D721Med (cell line): ENCODE measurements at regions not wholly inside any gene's neighbourhood (a gene's known extent, or its start where the extent isn't known, plus 50 kb on each side); places are given as distances from the start of the nearest gene placed in this dataset.

Experiments
- DNase-seq: peaks from one replicate; pipeline ENCODE4 v3.0.0; 2011; ENCODE audit warnings: low spot score; ENCODE audit not compliant: insufficient read length
- FAIRE-seq: peaks from 2 replicates; lab custom pipeline; 2011; peaks lifted over from hg19 to GRCh38; lab: Jason Lieb, UNC
- CTCF ChIP-seq: IDR thresholded peaks from 2 replicates; pipeline ENCODE4 v1.5.1; 2012; ENCODE audit warnings: mild to moderate bottlenecking, control low read depth; ENCODE audit not compliant: insufficient read depth; ENCODE audit errors: missing control alignments

GRCh38 chr1:192943522-192943921, 115.6 kb downstream of the UCHL5 start:
- no peak for TF ChIP-seq CTCF
- FAIRE-seq (peak; percentile 88), DNase-seq (no peak)

- DNase-seq (no peak), FAIRE-seq (peak; percentile 16)
- TF ChIP-seq CTCF, result no peak
These were observed 113.6 kb downstream of the UCHL5 start for GRCh38 chr1:192945390-192946130.

- no peak for FAIRE-seq
- TF ChIP-seq CTCF, result no peak
- DNase-seq, result no peak
These were observed 109.4 kb downstream of the UCHL5 start for GRCh38 chr1:192949783-192950182.

GRCh38 chr1:192950926-192951325, 108.2 kb downstream of the UCHL5 start:
- DNase-seq, result no peak
- FAIRE-seq, result no peak
- no peak for TF ChIP-seq CTCF

GRCh38 chr1:192951691-192952460, 107.3 kb downstream of the UCHL5 start:
- FAIRE-seq (no peak), DNase-seq (no peak)
- TF ChIP-seq CTCF, result no peak

GRCh38 chr1:192952646-192953045, 106.5 kb downstream of the UCHL5 start:
- no peak for DNase-seq
- no peak for TF ChIP-seq CTCF
- no peak for FAIRE-seq
